RWPE1 (cell line): ENCODE measurements at regions not wholly inside any gene's neighbourhood (a gene's known extent, or its start where the extent isn't known, plus 50 kb on each side); places are given as distances from the start of the nearest gene placed in this dataset.

Experiments
- CTCF ChIA-PET: fragments of 350-600 bp; sonication (Branson Sonifier 250); formaldehyde crosslinking; extraction: SDS; loops from one replicate; lab custom pipeline; 2021; lab: Yijun Ruan, JAX
- POLR2A ChIA-PET: fragments of 400-600 bp; formaldehyde crosslinking; extraction: SDS; loops from one replicate; lab custom pipeline; 2020; ENCODE audit warnings: antibody characterized with exemption; ENCODE audit not compliant: low non-redundant PET; lab: Yijun Ruan, JAX
- DNase-seq: peaks from one replicate; pipeline ENCODE4 v3.0.0; 2012; ENCODE audit warnings: low spot score
- H3K27ac ChIP-seq: fragments of 450-650 bp; 2 replicates; pipeline ENCODE4 v1.5.1; 2017
- TF ChIP-seq, protein P1 (sequence below): fragments of 450-650 bp; conservative IDR thresholded peaks from 2 replicates; pipeline ENCODE4 v1.5.1; 2017; ENCODE audit warnings: low read depth, mild to moderate bottlenecking

DNA sequence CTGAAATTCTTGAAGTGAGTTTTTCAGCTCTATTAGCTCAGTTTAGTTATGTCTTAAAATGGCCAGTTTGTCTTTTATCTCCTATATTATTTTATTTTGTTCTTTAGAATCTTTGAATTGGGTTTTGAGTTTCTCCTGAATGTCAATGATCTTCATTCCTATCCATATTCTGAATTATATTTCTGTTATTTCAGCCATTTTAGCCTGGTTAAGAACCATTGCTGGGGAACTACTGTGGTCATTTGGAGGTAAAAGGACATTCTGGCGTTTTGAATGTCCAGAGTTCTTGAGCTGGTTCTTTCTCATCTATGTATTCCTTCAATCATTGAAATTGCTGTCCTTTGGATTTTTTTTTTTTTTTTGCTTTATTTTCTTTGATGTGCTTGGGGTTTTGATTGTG, 203.9 kb upstream of the HS3ST4 start:
- ChIA-PET POLR2A (no interaction called here), CTCF (interaction anchor here (0.6 kb wide), 1 partner anchor 11 kb away, joined by 4 read pairs; no protein-coding TSS in a partner anchor)
- H3K27ac ChIP-seq: no peak overlapping the region
- TF ChIP-seq, protein P1, sequence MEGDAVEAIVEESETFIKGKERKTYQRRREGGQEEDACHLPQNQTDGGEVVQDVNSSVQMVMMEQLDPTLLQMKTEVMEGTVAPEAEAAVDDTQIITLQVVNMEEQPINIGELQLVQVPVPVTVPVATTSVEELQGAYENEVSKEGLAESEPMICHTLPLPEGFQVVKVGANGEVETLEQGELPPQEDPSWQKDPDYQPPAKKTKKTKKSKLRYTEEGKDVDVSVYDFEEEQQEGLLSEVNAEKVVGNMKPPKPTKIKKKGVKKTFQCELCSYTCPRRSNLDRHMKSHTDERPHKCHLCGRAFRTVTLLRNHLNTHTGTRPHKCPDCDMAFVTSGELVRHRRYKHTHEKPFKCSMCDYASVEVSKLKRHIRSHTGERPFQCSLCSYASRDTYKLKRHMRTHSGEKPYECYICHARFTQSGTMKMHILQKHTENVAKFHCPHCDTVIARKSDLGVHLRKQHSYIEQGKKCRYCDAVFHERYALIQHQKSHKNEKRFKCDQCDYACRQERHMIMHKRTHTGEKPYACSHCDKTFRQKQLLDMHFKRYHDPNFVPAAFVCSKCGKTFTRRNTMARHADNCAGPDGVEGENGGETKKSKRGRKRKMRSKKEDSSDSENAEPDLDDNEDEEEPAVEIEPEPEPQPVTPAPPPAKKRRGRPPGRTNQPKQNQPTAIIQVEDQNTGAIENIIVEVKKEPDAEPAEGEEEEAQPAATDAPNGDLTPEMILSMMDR: no peak
- no peak for DNase-seq

DNA sequence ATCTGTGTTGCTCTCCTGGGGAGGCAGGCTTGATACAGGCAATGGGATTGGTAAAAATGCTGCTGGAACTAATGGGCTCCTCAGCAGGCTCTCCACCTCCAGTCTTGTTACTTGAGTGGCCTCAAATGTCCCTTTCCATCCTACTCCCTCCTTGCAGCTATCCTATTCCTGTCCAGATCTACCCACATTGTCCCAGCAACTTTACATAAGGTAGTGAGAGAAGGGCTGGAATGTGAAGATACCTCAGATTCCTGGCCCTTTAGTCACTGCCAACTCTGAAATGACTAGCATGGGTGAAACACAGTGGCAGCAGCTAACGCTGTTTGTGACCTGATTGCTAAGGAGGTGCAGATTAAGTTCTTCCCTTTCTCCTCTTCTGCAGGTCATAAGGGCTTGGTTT, 210.1 kb upstream of the HS3ST4 start:
- H3K27ac ChIP-seq: no peak overlapping the region
- ChIA-PET POLR2A (no interaction called here), CTCF (no interaction called here)
- DNase-seq: no peak
- TF ChIP-seq, protein P1: no peak

DNA sequence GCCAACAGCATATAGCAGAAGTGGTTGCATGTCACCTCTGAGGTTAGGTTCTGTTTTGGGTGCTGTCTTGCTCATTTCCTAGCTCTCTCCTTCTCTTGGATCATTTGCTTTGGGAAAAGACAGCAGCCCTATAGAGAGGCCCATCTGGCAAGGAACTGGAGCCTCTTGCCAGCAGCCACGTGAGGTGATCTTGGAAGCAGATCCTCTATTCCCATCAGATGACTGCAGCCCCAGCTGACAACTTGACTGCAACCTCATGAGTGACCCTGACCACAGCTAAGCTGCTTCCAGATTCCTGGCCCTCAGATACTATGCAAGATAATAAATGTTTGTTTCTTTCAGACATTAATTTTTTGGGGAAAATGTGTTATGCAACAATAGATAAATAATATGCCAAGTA, 213.3 kb upstream of the HS3ST4 start:
- CTCF ChIA-PET: no interaction called here
- H3K27ac ChIP-seq: no peak overlapping the region
- TF ChIP-seq, protein P1: no peak
- POLR2A ChIA-PET: no interaction called here
- no peak for DNase-seq

DNA sequence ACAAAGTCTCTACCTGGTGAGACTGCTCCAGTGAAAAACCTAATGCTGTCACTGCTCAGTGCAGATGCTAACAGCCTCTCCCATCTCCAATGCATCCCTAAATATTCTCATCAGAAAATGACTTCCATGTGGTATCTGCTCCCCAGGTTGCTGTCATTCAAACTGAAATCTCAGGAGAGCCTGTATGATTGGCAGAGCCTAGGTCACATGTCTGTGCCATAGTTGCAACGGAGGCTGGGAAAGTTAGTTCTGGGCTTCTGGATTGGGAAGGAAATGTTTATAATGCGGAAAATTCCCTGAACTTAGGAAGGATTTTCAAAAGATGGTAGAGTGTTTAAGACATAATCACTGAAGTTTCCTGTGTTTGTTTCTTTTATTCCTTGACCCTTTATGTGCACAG, 206.4 kb upstream of the ZKSCAN2 start:
- TF ChIP-seq, protein P1: no peak
- CTCF ChIA-PET: no interaction called here
- POLR2A ChIA-PET: no interaction called here
- no peak overlapping the region for H3K27ac ChIP-seq
- no peak for DNase-seq

DNA sequence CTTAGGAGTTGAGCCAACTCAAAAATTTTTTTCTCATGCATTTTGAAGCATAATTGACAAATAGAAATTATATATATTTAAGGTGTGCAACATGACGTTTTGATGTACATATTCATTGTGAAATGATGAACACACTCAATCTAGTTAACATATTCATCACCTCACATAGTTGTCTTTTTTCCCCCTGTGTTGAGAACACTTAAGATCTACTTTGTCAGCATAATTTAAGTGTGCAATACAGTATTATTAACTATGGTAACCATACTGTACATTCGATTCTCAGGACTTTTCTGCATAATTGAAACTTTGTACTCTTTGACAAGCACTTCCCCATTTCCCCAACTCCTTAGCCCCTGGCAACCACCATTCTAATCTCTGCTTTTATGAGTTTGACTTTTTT, 192.2 kb upstream of the ZKSCAN2 start:
- ChIA-PET POLR2A (no interaction called here), CTCF (no interaction called here)
- no peak overlapping the region for H3K27ac ChIP-seq
- TF ChIP-seq, protein P1: no peak
- no peak for DNase-seq

DNA sequence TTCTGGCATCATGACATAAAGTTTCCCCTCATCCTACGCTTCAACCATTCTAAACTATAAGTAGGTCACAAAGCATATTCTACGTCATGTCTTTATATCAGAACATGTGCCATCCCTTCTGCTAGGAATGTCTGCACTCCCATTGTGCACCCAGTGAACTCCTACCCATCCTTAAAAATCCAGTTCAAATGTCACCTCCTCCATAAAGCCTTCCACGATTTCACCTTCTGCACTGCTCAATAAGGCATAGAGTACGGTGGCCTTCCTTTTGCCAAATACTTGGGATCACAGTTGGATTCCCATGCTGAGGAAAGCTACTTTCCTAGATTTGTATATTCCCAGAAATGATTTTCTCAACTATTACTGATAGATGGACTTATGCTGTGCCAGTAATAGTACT, 186.3 kb upstream of the ZKSCAN2 start:
- ChIA-PET POLR2A (no interaction called here), CTCF (no interaction called here)
- TF ChIP-seq, protein P1: no peak
- DNase-seq: no peak
- H3K27ac ChIP-seq: no peak overlapping the region

DNA sequence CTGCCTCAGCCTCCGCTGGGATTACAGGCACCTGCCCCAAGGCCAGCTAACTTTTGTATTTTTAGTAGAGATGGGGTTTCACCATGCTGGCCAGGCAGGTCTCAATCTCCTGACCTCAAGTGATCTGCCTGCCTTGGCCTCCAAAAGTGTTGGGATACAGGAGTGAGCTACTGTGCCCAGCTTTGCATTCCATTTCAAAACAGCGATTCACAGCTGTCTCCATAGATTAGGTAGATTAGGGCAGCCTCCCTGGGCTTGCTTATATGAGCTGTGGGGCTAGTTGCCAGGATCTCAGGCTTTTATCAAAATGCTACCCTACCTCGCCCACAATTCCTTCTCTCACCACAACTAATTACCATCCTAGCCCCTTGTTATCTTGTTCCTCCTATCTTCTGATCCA, 176.4 kb upstream of the ZKSCAN2 start:
- POLR2A ChIA-PET: no interaction called here
- no peak overlapping the region for H3K27ac ChIP-seq
- no peak for DNase-seq
- TF ChIP-seq, protein P1: no peak
- CTCF ChIA-PET: interaction anchor here (1.2 kb wide), 1 partner anchor 16 kb away, joined by 3 read pairs; no protein-coding TSS in a partner anchor
